ENCODE measurements at regions not wholly inside any gene's neighbourhood (a gene's known extent, or its start where the extent isn't known, plus 50 kb on each side); places are given as distances from the start of the nearest gene placed in this dataset.

DNA sequence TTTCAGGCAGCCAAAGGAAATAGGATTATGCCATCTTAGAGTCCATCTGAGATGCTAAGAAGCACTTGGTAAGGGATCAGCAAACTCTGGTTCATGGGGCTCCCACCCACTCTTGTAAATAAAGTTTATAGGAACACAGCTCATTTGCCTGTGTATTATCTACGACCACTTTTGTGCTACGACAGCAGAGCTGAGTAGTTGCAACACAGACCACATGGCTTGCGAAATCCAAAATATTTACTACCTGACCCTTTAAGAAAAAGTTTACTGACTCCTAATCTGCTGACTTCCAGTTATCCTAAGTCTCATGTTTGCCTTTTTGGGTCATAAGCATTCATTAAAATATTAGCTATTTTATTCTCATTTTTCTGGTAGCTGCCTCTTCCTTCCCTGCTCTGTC is 859.0 kb downstream of the QKI start:
- no peak for TF ChIP-seq RAD21 (IDR thresholded peaks at IDR 0.05; ENCODE audit: low read depth)
- TF ChIP-seq TEAD4 (IDR thresholded peaks at IDR 0.05), result no peak
- TF ChIP-seq, protein P1, sequence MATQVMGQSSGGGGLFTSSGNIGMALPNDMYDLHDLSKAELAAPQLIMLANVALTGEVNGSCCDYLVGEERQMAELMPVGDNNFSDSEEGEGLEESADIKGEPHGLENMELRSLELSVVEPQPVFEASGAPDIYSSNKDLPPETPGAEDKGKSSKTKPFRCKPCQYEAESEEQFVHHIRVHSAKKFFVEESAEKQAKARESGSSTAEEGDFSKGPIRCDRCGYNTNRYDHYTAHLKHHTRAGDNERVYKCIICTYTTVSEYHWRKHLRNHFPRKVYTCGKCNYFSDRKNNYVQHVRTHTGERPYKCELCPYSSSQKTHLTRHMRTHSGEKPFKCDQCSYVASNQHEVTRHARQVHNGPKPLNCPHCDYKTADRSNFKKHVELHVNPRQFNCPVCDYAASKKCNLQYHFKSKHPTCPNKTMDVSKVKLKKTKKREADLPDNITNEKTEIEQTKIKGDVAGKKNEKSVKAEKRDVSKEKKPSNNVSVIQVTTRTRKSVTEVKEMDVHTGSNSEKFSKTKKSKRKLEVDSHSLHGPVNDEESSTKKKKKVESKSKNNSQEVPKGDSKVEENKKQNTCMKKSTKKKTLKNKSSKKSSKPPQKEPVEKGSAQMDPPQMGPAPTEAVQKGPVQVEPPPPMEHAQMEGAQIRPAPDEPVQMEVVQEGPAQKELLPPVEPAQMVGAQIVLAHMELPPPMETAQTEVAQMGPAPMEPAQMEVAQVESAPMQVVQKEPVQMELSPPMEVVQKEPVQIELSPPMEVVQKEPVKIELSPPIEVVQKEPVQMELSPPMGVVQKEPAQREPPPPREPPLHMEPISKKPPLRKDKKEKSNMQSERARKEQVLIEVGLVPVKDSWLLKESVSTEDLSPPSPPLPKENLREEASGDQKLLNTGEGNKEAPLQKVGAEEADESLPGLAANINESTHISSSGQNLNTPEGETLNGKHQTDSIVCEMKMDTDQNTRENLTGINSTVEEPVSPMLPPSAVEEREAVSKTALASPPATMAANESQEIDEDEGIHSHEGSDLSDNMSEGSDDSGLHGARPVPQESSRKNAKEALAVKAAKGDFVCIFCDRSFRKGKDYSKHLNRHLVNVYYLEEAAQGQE (IDR thresholded peaks at IDR 0.05; ENCODE audit: low read depth), result no peak
- TF ChIP-seq CEBPB (IDR thresholded peaks at IDR 0.05), result no peak
- TF ChIP-seq, protein P2, sequence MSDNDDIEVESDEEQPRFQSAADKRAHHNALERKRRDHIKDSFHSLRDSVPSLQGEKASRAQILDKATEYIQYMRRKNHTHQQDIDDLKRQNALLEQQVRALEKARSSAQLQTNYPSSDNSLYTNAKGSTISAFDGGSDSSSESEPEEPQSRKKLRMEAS (IDR thresholded peaks at IDR 0.05), result no peak
- TF ChIP-seq, protein P3, sequence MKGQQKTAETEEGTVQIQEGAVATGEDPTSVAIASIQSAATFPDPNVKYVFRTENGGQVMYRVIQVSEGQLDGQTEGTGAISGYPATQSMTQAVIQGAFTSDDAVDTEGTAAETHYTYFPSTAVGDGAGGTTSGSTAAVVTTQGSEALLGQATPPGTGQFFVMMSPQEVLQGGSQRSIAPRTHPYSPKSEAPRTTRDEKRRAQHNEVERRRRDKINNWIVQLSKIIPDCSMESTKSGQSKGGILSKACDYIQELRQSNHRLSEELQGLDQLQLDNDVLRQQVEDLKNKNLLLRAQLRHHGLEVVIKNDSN (IDR thresholded peaks at IDR 0.05), result no peak
- TF ChIP-seq CREB1 (IDR thresholded peaks at IDR 0.05; ENCODE audit: low read depth), result no peak
- TF ChIP-seq EP300 (IDR thresholded peaks at IDR 0.05; ENCODE audit: borderline replicate concordance), result no peak
- no peak for TF ChIP-seq TAF1 (IDR thresholded peaks at IDR 0.05; ENCODE audit: low read depth)
- TF ChIP-seq TCF12 (IDR thresholded peaks at IDR 0.05; ENCODE audit: low read depth), result no peak
- no peak for TF ChIP-seq YY1 (IDR thresholded peaks at IDR 0.05; ENCODE audit: low read depth)
- TF ChIP-seq FOXM1 (IDR thresholded peaks at IDR 0.05; ENCODE audit: borderline replicate concordance, low read depth), result no peak
